Adrenal gland (tissue), 5 donors: ENCODE measurements at regions not wholly inside any gene's neighbourhood (a gene's known extent, or its start where the extent isn't known, plus 50 kb on each side); places are given as distances from the start of the nearest gene placed in this dataset.

Source experiments
- POLR2A ChIP-seq, 2 donors: fragments of 450-650 bp; IDR thresholded peaks; one replicate each; pipeline ENCODE4 v1.6.1; 2017; ENCODE audit warnings: antibody characterized with exemption in 2 of 2, mild to moderate bottlenecking in 2 of 2, moderate library complexity in 1 of 2
- TF ChIP-seq, protein P1 (sequence below), 6 experiments: fragments of 450-650 bp in 4 of 6; fragments of 200-600 bp in 2 of 6; sonication (generic) in 1 of 6; IDR thresholded peaks; 1 replicate in 5 of 6; 2 replicates in 1 of 6; pipeline versions ENCODE4 v1.5.1 to v1.8.0; 2016 to 2021; ENCODE audit warnings: antibody characterized with exemption in 6 of 6, mild to moderate bottlenecking in 2 of 6, moderate library complexity in 1 of 6
- donor health status: DM: no; HTN: no; CAD: no.

DNA sequence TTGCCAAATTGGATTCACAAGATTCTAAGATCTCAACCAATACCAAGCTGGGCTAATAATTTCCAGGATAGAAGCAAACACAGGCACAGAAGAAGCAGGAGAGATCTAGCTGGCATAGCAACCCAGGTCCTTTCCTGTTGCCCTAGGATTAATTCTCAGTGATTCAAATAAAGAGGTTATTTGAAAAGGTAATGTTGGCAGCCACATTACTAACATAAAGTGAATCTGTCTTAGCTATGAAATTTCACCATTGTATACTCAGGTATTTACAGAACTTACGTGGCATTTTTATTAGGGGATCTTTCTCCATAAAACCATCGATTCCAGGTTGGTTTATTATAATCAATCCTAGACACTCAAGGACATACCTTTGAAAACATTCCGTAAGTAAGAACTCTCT, 379.3 kb upstream of the POM121L12 start:
- TF ChIP-seq, protein P1, sequence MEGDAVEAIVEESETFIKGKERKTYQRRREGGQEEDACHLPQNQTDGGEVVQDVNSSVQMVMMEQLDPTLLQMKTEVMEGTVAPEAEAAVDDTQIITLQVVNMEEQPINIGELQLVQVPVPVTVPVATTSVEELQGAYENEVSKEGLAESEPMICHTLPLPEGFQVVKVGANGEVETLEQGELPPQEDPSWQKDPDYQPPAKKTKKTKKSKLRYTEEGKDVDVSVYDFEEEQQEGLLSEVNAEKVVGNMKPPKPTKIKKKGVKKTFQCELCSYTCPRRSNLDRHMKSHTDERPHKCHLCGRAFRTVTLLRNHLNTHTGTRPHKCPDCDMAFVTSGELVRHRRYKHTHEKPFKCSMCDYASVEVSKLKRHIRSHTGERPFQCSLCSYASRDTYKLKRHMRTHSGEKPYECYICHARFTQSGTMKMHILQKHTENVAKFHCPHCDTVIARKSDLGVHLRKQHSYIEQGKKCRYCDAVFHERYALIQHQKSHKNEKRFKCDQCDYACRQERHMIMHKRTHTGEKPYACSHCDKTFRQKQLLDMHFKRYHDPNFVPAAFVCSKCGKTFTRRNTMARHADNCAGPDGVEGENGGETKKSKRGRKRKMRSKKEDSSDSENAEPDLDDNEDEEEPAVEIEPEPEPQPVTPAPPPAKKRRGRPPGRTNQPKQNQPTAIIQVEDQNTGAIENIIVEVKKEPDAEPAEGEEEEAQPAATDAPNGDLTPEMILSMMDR (IDR thresholded peaks at IDR 0.05), result no peak
- TF ChIP-seq POLR2A (IDR thresholded peaks at IDR 0.05), result no peak
